HepG2 (cell line): ENCODE measurements at regions not wholly inside any gene's neighbourhood (a gene's known extent, or its start where the extent isn't known, plus 50 kb on each side); places are given as distances from the start of the nearest gene placed in this dataset.

Source experiments
- ATAC-seq: fragments of 200-7000 bp; cut with Tn5 transposase; 3 replicates; pipeline ENCODE4 v1.9.1; 2020; ENCODE audit warnings: mild to moderate bottlenecking, moderate library complexity
- BruUV-seq: library from RNA; stranded (reverse); fragments of 400-500 nt; replicated peaks from 2 replicates; lab custom pipeline; 2021; lab: Mats Ljungman, UMichigan
- CTCF ChIA-PET: fragments of 300-600 bp; formaldehyde crosslinking; extraction: SDS; loops from one replicate; lab custom pipeline; 2021; ENCODE audit warnings: low total read pairs, inconsistent platforms, low intra/inter-chr PET ratio; lab: Yijun Ruan, JAX
- POLR2A ChIA-PET: fragments of 350-600 bp; sonication (Branson Sonifier 250); formaldehyde crosslinking; loops from one replicate; lab custom pipeline; 2020; ENCODE audit warnings: antibody characterized with exemption, inconsistent platforms; lab: Yijun Ruan, JAX
- DNase-seq: peaks from one replicate; pipeline ENCODE4 v3.0.0-alpha.2; 2015; ENCODE audit warnings: low spot score
- FAIRE-seq: peaks from 3 replicates; lab custom pipeline; 2011; peaks lifted over from hg19 to GRCh38; lab: Jason Lieb, UNC
- H2AFZ ChIP-seq: one replicate; pipeline ENCODE4 v1.6.1; 2011; ENCODE audit warnings: low read length, inconsistent platforms
- H3K27ac ChIP-seq: fragments of 300-600 bp; 3 replicates; pipeline ENCODE4 v1.8.0; 2011; ENCODE audit warnings: mixed run types, mild to moderate bottlenecking, mixed read lengths, low read length, inconsistent platforms; ENCODE audit not compliant: insufficient read depth; ENCODE audit errors: extremely low read length
- H3K27me3 ChIP-seq, 2 experiments: fragments of 200-600 bp in 1 of 2; 2 replicates in 1 of 2; 3 replicates in 1 of 2; pipeline versions ENCODE4 v1.6.0 to v1.8.0; 2011; ENCODE audit warnings: low read length in 2 of 2, mild to moderate bottlenecking in 2 of 2, moderate library complexity in 2 of 2, inconsistent platforms in 1 of 2; ENCODE audit not compliant: insufficient read depth in 2 of 2, control insufficient read depth in 1 of 2
- H3K36me3 ChIP-seq, 2 experiments: fragments of 200-600 bp in 1 of 2; replicated peaks in 1 of 2; 2 replicates in 1 of 2; 3 replicates in 1 of 2; pipeline versions ENCODE4 v1.5.1 to v1.8.0; 2011; ENCODE audit warnings: low read length in 2 of 2, inconsistent platforms in 1 of 2; ENCODE audit not compliant: insufficient read depth in 2 of 2, control insufficient read depth in 1 of 2
- H3K4me1 ChIP-seq: 2 replicates; pipeline ENCODE4 v1.5.1; 2012; ENCODE audit warnings: low read length, inconsistent platforms; ENCODE audit not compliant: insufficient read depth
- H3K4me2 ChIP-seq: 2 replicates; pipeline ENCODE4 v1.6.0; 2011; ENCODE audit warnings: low read depth, low read length, inconsistent platforms
- H3K4me3 ChIP-seq, 3 experiments: fragments of 200-600 bp in 1 of 3; sonication (generic), shearing (Covaris generic) in 1 of 3; replicated peaks in 1 of 3; 2 replicates each; pipeline ENCODE4 v1.5.1; 2011 to 2016; ENCODE audit warnings: low read length in 3 of 3, inconsistent platforms in 2 of 3, low read depth in 2 of 3, mild to moderate bottlenecking in 2 of 3, control low read depth in 1 of 3, mixed read lengths in 1 of 3; ENCODE audit not compliant: insufficient read depth in 1 of 3
- H3K79me2 ChIP-seq: one replicate; pipeline ENCODE4 v1.6.1; 2011; ENCODE audit warnings: low read length, inconsistent platforms; ENCODE audit not compliant: insufficient read depth
- H3K9ac ChIP-seq: 2 replicates; pipeline ENCODE4 v1.6.0; 2011; ENCODE audit warnings: mild to moderate bottlenecking, low read depth, low read length, inconsistent platforms; ENCODE audit not compliant: insufficient read depth
- H3K9me3 ChIP-seq: 2 replicates; pipeline ENCODE4 v1.5.1; 2012; ENCODE audit warnings: mild to moderate bottlenecking, low read length
- H4K20me1 ChIP-seq: 2 replicates; pipeline ENCODE4 v1.6.0; 2011; ENCODE audit warnings: inconsistent platforms, mild to moderate bottlenecking, low read length, moderate library complexity; ENCODE audit not compliant: insufficient read depth
- ETV6 ChIP-seq: sonication (generic); formaldehyde crosslinking; conservative IDR thresholded peaks from 2 replicates; pipeline ENCODE4 v1.4.0; 2020; ENCODE audit warnings: missing genetic modification reagents
- NFE2L2 ChIP-seq: fragments of 150-350 bp; IDR thresholded peaks from 2 replicates; pipeline ENCODE4 v1.6.1; 2014; ENCODE audit warnings: low read length
- SRSF1 ChIP-seq: fragments of 200-400 bp; formaldehyde crosslinking; optimal IDR thresholded peaks from 2 replicates; pipeline ENCODE3; 2017; ENCODE audit warnings: mild to moderate bottlenecking, low read depth, low read length, moderate library complexity
- TP53 ChIP-seq: sonication (generic); formaldehyde crosslinking; conservative IDR thresholded peaks from 2 replicates; pipeline ENCODE4 v1.4.0; 2020; ENCODE audit warnings: missing genetic modification reagents
- YEATS4 ChIP-seq: sonication (generic); formaldehyde crosslinking; IDR thresholded peaks from 2 replicates; pipeline ENCODE4 v1.4.0; 2020; ENCODE audit warnings: missing genetic modification reagents, borderline replicate concordance
- ZNF292 ChIP-seq: sonication (generic); formaldehyde crosslinking; IDR thresholded peaks from 2 replicates; pipeline ENCODE4 v1.8.1; 2022; ENCODE audit warnings: mild to moderate bottlenecking, low read depth, missing genetic modification reagents, borderline replicate concordance
- ZNF746 ChIP-seq: sonication (generic); formaldehyde crosslinking; IDR thresholded peaks from 2 replicates; pipeline ENCODE4 v1.8.0; 2022; ENCODE audit warnings: mild to moderate bottlenecking, missing genetic modification reagents
- ZNF816 ChIP-seq: sonication (generic); formaldehyde crosslinking; IDR thresholded peaks from 2 replicates; pipeline ENCODE4 v1.8.0; 2022; ENCODE audit warnings: missing genetic modification reagents, mild to moderate bottlenecking, borderline replicate concordance
- WGBS: methylation state at CpG from one replicate; pipeline ENCODE4 v1.1.6; 2017; ENCODE audit warnings: low lambda C conversion rate; 5-methylcytosine and 5-hydroxymethylcytosine counted together
- in situ Hi-C: cut with HindIII; loops from 2 replicates; pipeline ENCODE4 v1.10.0; 2017; ENCODE audit warnings: low pct_unique_long_range_greater_than_20kb; ENCODE audit not compliant: extremely low pct_ligation_motif_present
- intact Hi-C: fragments of 100-400 bp; cut with micrococcal nuclease; formaldehyde crosslinking; loops from one replicate; pipeline ENCODE4 v1.10.0; 2022; ENCODE audit not compliant: unreplicated experiment
- TF ChIP-seq, protein P1 (sequence below): IDR thresholded peaks from 2 replicates; pipeline ENCODE4 v1.6.1; 2018; ENCODE audit warnings: missing genetic modification reagents, mild to moderate bottlenecking, missing compliant biosample characterization
- TF ChIP-seq, protein P2 (sequence below): sonication (generic); formaldehyde crosslinking; IDR thresholded peaks from 2 replicates; pipeline ENCODE4 v1.5.1; 2020; ENCODE audit warnings: mild to moderate bottlenecking, missing genetic modification reagents, moderate library complexity
- TF ChIP-seq, protein P3 (sequence below): IDR thresholded peaks from 2 replicates; pipeline ENCODE4 v1.6.1; 2016; ENCODE audit warnings: missing compliant biosample characterization, missing genetic modification reagents, borderline replicate concordance
- TF ChIP-seq, protein P4 (sequence below): sonication (generic); formaldehyde crosslinking; IDR thresholded peaks from 2 replicates; pipeline ENCODE4 v1.5.0; 2020; ENCODE audit warnings: missing genetic modification reagents

GRCh38 chr3:18989237-18989795 is 159.0 kb upstream of the KCNH8 start:
- Histone ChIP-seq H3K36me3 (no peaks in the 10 kb centered on the region), H2AFZ (no peak overlapping the region), H3K27ac (no peak overlapping the region), H4K20me1 (no peaks in the 10 kb centered on the region), H3K4me3 (no peak overlapping the region), H3K27me3 (no peaks in the 10 kb centered on the region), H3K4me1 (no peaks in the 10 kb centered on the region), H3K9ac (no peak overlapping the region), H3K79me2 (no peaks in the 10 kb centered on the region), H3K9me3 (no peaks in the 10 kb centered on the region), H3K4me2 (no peak overlapping the region)
- ChIA-PET CTCF (interaction anchor here (1.7 to 2.1 kb wide), 2 partner anchors 142 to 430 kb away, joined by 8 to 12 read pairs; no protein-coding TSS in a partner anchor), POLR2A (no interaction called here)
- intact Hi-C loops (no loop called here), in situ Hi-C loops (loop anchor here (10.0 to 25.0 kb wide), 2 partner anchors 145 to 427 kb away; no protein-coding TSS in a partner anchor)
- no TSS peak for BruUV-seq
- TF ChIP-seq, protein P1, sequence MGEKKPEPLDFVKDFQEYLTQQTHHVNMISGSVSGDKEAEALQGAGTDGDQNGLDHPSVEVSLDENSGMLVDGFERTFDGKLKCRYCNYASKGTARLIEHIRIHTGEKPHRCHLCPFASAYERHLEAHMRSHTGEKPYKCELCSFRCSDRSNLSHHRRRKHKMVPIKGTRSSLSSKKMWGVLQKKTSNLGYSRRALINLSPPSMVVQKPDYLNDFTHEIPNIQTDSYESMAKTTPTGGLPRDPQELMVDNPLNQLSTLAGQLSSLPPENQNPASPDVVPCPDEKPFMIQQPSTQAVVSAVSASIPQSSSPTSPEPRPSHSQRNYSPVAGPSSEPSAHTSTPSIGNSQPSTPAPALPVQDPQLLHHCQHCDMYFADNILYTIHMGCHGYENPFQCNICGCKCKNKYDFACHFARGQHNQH (CRISPR knock-in tag): no peak
- TF ChIP-seq ZNF292 (CRISPR knock-in tag) (no peak), TP53 (CRISPR knock-in tag) (no peak), ZNF816 (CRISPR knock-in tag) (no peak), SRSF1 (no peak), NFE2L2 (no peak), ZNF746 (no peak), YEATS4 (CRISPR knock-in tag) (no peak), ETV6 (CRISPR knock-in tag) (no peak)
- TF ChIP-seq, protein P2, sequence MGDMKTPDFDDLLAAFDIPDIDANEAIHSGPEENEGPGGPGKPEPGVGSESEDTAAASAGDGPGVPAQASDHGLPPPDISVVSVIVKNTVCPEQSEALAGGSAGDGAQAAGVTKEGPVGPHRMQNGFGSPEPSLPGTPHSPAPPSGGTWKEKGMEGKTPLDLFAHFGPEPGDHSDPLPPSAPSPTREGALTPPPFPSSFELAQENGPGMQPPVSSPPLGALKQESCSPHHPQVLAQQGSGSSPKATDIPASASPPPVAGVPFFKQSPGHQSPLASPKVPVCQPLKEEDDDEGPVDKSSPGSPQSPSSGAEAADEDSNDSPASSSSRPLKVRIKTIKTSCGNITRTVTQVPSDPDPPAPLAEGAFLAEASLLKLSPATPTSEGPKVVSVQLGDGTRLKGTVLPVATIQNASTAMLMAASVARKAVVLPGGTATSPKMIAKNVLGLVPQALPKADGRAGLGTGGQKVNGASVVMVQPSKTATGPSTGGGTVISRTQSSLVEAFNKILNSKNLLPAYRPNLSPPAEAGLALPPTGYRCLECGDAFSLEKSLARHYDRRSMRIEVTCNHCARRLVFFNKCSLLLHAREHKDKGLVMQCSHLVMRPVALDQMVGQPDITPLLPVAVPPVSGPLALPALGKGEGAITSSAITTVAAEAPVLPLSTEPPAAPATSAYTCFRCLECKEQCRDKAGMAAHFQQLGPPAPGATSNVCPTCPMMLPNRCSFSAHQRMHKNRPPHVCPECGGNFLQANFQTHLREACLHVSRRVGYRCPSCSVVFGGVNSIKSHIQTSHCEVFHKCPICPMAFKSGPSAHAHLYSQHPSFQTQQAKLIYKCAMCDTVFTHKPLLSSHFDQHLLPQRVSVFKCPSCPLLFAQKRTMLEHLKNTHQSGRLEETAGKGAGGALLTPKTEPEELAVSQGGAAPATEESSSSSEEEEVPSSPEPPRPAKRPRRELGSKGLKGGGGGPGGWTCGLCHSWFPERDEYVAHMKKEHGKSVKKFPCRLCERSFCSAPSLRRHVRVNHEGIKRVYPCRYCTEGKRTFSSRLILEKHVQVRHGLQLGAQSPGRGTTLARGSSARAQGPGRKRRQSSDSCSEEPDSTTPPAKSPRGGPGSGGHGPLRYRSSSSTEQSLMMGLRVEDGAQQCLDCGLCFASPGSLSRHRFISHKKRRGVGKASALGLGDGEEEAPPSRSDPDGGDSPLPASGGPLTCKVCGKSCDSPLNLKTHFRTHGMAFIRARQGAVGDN (CRISPR knock-in tag): no peak
- TF ChIP-seq, protein P3, sequence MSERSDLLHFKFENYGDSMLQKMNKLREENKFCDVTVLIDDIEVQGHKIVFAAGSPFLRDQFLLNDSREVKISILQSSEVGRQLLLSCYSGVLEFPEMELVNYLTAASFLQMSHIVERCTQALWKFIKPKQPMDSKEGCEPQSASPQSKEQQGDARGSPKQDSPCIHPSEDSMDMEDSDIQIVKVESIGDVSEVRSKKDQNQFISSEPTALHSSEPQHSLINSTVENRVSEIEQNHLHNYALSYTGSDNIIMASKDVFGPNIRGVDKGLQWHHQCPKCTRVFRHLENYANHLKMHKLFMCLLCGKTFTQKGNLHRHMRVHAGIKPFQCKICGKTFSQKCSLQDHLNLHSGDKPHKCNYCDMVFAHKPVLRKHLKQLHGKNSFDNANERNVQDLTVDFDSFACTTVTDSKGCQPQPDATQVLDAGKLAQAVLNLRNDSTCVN (CRISPR knock-in tag): no peak
- TF ChIP-seq, protein P4, sequence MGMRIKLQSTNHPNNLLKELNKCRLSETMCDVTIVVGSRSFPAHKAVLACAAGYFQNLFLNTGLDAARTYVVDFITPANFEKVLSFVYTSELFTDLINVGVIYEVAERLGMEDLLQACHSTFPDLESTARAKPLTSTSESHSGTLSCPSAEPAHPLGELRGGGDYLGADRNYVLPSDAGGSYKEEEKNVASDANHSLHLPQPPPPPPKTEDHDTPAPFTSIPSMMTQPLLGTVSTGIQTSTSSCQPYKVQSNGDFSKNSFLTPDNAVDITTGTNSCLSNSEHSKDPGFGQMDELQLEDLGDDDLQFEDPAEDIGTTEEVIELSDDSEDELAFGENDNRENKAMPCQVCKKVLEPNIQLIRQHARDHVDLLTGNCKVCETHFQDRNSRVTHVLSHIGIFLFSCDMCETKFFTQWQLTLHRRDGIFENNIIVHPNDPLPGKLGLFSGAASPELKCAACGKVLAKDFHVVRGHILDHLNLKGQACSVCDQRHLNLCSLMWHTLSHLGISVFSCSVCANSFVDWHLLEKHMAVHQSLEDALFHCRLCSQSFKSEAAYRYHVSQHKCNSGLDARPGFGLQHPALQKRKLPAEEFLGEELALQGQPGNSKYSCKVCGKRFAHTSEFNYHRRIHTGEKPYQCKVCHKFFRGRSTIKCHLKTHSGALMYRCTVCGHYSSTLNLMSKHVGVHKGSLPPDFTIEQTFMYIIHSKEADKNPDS (CRISPR knock-in tag): no peak
- no peak for ATAC-seq
- no peak for DNase-seq
- no peak for FAIRE-seq
- 32% methylated on average over 7 of the region's 7 CpGs for WGBS
